Vagina (tissue), 2 donors: ENCODE measurements at regions not wholly inside any gene's neighbourhood (a gene's known extent, or its start where the extent isn't known, plus 50 kb on each side); places are given as distances from the start of the nearest gene placed in this dataset.

Experiments
- CTCF ChIP-seq, 3 experiments: fragments of 450-650 bp in 2 of 3; fragments of 200-600 bp in 1 of 3; sonication (generic) in 1 of 3; IDR thresholded peaks; one replicate each; pipeline ENCODE4 v1.5.1; 2017 to 2019; ENCODE audit warnings: antibody characterized with exemption in 3 of 3, mild to moderate bottlenecking in 2 of 3, moderate library complexity in 2 of 3
- POLR2A ChIP-seq, 2 donors: fragments of 450-650 bp; IDR thresholded peaks; one replicate each; pipeline ENCODE4 v1.6.1; 2017; ENCODE audit warnings: antibody characterized with exemption in 2 of 2, mild to moderate bottlenecking in 2 of 2, moderate library complexity in 2 of 2

GRCh38 chr4:17182888-17183287 lies 284.4 kb upstream of the LDB2 start:
- TF ChIP-seq CTCF (IDR thresholded peaks at IDR 0.05) (no peak), POLR2A (IDR thresholded peaks at IDR 0.05) (no peak)
